ENCODE measurements at regions not wholly inside any gene's neighbourhood (a gene's known extent, or its start where the extent isn't known, plus 50 kb on each side); places are given as distances from the start of the nearest gene placed in this dataset.

DNA sequence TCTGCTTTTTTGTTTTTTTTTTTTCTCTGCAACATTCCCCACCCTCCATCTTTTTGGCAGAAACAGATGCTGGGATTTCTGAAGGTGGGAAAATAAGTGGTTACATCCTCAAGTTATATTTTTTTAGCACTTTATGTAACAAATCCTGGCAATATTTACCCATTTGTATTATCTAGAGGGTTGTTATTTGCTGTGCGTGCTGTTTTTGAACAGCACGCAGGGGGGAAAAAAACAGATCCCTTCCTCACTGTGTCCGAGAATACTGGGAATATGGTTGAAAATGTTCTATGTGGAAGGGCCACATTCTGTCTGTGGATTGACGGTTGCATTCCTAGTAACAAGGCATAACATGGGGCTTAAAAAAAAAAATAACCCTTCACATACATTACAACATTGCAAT, 394.8 kb downstream of the SHISA9 start:
- TF ChIP-seq, protein P1, sequence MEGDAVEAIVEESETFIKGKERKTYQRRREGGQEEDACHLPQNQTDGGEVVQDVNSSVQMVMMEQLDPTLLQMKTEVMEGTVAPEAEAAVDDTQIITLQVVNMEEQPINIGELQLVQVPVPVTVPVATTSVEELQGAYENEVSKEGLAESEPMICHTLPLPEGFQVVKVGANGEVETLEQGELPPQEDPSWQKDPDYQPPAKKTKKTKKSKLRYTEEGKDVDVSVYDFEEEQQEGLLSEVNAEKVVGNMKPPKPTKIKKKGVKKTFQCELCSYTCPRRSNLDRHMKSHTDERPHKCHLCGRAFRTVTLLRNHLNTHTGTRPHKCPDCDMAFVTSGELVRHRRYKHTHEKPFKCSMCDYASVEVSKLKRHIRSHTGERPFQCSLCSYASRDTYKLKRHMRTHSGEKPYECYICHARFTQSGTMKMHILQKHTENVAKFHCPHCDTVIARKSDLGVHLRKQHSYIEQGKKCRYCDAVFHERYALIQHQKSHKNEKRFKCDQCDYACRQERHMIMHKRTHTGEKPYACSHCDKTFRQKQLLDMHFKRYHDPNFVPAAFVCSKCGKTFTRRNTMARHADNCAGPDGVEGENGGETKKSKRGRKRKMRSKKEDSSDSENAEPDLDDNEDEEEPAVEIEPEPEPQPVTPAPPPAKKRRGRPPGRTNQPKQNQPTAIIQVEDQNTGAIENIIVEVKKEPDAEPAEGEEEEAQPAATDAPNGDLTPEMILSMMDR (IDR thresholded peaks at IDR 0.05; ENCODE audit: borderline replicate concordance, extremely low read depth, low read length, poor library complexity, severe bottlenecking): no peak
- TF ChIP-seq EZH2 (IDR thresholded peaks at IDR 0.05; ENCODE audit: borderline replicate concordance, low read depth, low read length, severe bottlenecking): no peak
